ENCODE measurements at regions not wholly inside any gene's neighbourhood (a gene's known extent, or its start where the extent isn't known, plus 50 kb on each side); places are given as distances from the start of the nearest gene placed in this dataset.

GRCh38 chr4:25588206-25588605, 67.4 kb upstream of the SLC34A2 start:
- ChIA-PET CTCF (no interaction called here), POLR2A (no interaction called here), RAD21 (ENCODE audit: low non-redundant PET in 1 of 2, low total read pairs in 2 of 2, uncharacterized antibody in 2 of 2, unreplicated experiment in 2 of 2) (no interaction called here)
- Histone ChIP-seq H3K4me1 (ENCODE audit: control insufficient read depth in 1 of 2, insufficient read depth in 2 of 2, low read length in 2 of 2) (no peaks in the 10 kb centered on the region), H3K4me2 (ENCODE audit: low read length) (no peak overlapping the region), H3K4me3 (replicated peaks in 1 of 2; ENCODE audit: low read depth in 1 of 2, low read length in 2 of 2) (no peak overlapping the region), H3K9me2 (ENCODE audit: insufficient read depth) (no peaks in the 10 kb centered on the region), H3K27ac (ENCODE audit: low read depth, low read length) (no peak overlapping the region), H4K20me1 (ENCODE audit: insufficient read depth) (no peaks in the 10 kb centered on the region), H3K9me3 (ENCODE audit: control insufficient read depth in 1 of 2, insufficient read depth in 1 of 2, low read depth in 1 of 2, low read length in 2 of 2) (no peaks in the 10 kb centered on the region), H3K79me2 (ENCODE audit: insufficient read depth, low read length) (no peaks in the 10 kb centered on the region), H3K27me3 (ENCODE audit: insufficient read depth, low read length) (no peaks in the 10 kb centered on the region), H3K9ac (ENCODE audit: low read length) (no peak overlapping the region), H2AFZ (ENCODE audit: low read depth, low read length, poor library complexity, severe bottlenecking) (no peak overlapping the region), H3K36me3 (ENCODE audit: control insufficient read depth in 1 of 2, insufficient read depth in 2 of 2, low read length in 2 of 2) (no peaks in the 10 kb centered on the region)
- ATAC-seq (no peak), DNase-seq (ENCODE audit: low read depth, low spot score) (no peak)
- no TSS peak for BruUV-seq (replicated peaks)
- TF ChIP-seq POLR2A (IDR thresholded peaks at IDR 0.05; ENCODE audit: borderline replicate concordance, extremely low read depth, insufficient read depth, insufficient read length) (no peak), SIN3A (IDR thresholded peaks at IDR 0.05; ENCODE audit: low read depth) (no peak), CBX3 (IDR thresholded peaks at IDR 0.05; ENCODE audit: low read depth) (no peak), ZNF274 (IDR thresholded peaks at IDR 0.05; ENCODE audit: low read depth, low read length) (no peak), RAD21 (IDR thresholded peaks at IDR 0.05; ENCODE audit: low read depth) (no peak), EZH2phosphoT487 (IDR thresholded peaks at IDR 0.05; ENCODE audit: borderline replicate concordance) (no peak), ZFX (IDR thresholded peaks at IDR 0.05) (no peak), TCF7L2 (IDR thresholded peaks at IDR 0.05; ENCODE audit: borderline replicate concordance, extremely low read depth, insufficient read depth, insufficient read length) (no peak), EGR1 (IDR thresholded peaks at IDR 0.05; ENCODE audit: low read depth) (no peak), SRF (IDR thresholded peaks at IDR 0.05; ENCODE audit: low read depth) (no peak), POLR2AphosphoS5 (IDR thresholded peaks at IDR 0.05; ENCODE audit: low read depth, low read length) (no peak), ZBTB33 (IDR thresholded peaks at IDR 0.05; ENCODE audit: extremely low read depth, insufficient replicate concordance, low read length) (no peak), CEBPB (IDR thresholded peaks at IDR 0.05; ENCODE audit: low read depth) (no peak), EZH2 (IDR thresholded peaks at IDR 0.05) (no peak), SP1 (IDR thresholded peaks at IDR 0.05; ENCODE audit: low read depth) (no peak), YY1 (IDR thresholded peaks at IDR 0.05; ENCODE audit: extremely low read depth, insufficient replicate concordance, low read depth, low read length) (no peak), ATF3 (IDR thresholded peaks at IDR 0.05) (no peak), ELF1 (IDR thresholded peaks at IDR 0.05; ENCODE audit: borderline replicate concordance, low read depth) (no peak)
- TF ChIP-seq, protein P1, sequence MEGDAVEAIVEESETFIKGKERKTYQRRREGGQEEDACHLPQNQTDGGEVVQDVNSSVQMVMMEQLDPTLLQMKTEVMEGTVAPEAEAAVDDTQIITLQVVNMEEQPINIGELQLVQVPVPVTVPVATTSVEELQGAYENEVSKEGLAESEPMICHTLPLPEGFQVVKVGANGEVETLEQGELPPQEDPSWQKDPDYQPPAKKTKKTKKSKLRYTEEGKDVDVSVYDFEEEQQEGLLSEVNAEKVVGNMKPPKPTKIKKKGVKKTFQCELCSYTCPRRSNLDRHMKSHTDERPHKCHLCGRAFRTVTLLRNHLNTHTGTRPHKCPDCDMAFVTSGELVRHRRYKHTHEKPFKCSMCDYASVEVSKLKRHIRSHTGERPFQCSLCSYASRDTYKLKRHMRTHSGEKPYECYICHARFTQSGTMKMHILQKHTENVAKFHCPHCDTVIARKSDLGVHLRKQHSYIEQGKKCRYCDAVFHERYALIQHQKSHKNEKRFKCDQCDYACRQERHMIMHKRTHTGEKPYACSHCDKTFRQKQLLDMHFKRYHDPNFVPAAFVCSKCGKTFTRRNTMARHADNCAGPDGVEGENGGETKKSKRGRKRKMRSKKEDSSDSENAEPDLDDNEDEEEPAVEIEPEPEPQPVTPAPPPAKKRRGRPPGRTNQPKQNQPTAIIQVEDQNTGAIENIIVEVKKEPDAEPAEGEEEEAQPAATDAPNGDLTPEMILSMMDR (IDR thresholded peaks at IDR 0.05 in 2 of 3, conservative IDR thresholded peaks at IDR 0.05 in 1 of 3; ENCODE audit: borderline replicate concordance in 1 of 3, insufficient read depth in 1 of 3, low read depth in 2 of 3, low read length in 2 of 3): no peak
- TF ChIP-seq, protein P2, sequence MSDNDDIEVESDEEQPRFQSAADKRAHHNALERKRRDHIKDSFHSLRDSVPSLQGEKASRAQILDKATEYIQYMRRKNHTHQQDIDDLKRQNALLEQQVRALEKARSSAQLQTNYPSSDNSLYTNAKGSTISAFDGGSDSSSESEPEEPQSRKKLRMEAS (IDR thresholded peaks at IDR 0.05): no peak
- intact Hi-C loops (cut with micrococcal nuclease): no loop called here
